Uterus (tissue), 3 donors: ENCODE measurements at regions not wholly inside any gene's neighbourhood (a gene's known extent, or its start where the extent isn't known, plus 50 kb on each side); places are given as distances from the start of the nearest gene placed in this dataset.
A peak's percentile ranks its signal among the peaks of the same experiment; 100 is the strongest.

Experiments
- DNase-seq, 2 donors: peaks; one replicate each; pipeline ENCODE4 v3.0.0-alpha.2; 2019 to 2020
- H3K27ac ChIP-seq, 2 donors: fragments of 200-600 bp; sonication (generic); 1 replicate in 1 of 2; 2 replicates in 1 of 2; pipeline ENCODE4 v1.5.1; 2016 to 2018
- H3K27me3 ChIP-seq, 2 donors: fragments of 200-600 bp; sonication (generic); one replicate each; pipeline ENCODE4 v1.5.1; 2018 to 2019; ENCODE audit warnings: control low read depth in 1 of 2
- H3K36me3 ChIP-seq, 2 donors: fragments of 200-600 bp; sonication (generic); one replicate each; pipeline ENCODE4 v1.5.1; 2019; ENCODE audit warnings: control low read depth in 1 of 2
- H3K4me1 ChIP-seq, 2 donors: fragments of 200-600 bp; sonication (generic); one replicate each; pipeline ENCODE4 v1.5.1; 2018 to 2019; ENCODE audit warnings: control low read depth in 1 of 2
- H3K4me3 ChIP-seq, 2 donors: fragments of 200-600 bp; sonication (generic); 1 replicate in 1 of 2; 2 replicates in 1 of 2; pipeline ENCODE4 v1.5.1; 2018 to 2019; ENCODE audit warnings: mild to moderate bottlenecking in 1 of 2
- H3K9me3 ChIP-seq, 2 donors: fragments of 200-600 bp; sonication (generic); one replicate each; pipeline ENCODE4 v1.5.1; 2019; ENCODE audit warnings: control low read depth in 1 of 2
- CTCF ChIP-seq, 4 experiments: fragments of 200-600 bp in 2 of 4; fragments of 450-650 bp in 2 of 4; sonication (generic) in 2 of 4; IDR thresholded peaks; one replicate each; pipeline ENCODE4 v1.5.1; 2016 to 2019; ENCODE audit warnings: antibody characterized with exemption in 4 of 4, mild to moderate bottlenecking in 2 of 4, moderate library complexity in 1 of 4
- POLR2A ChIP-seq, 2 donors: fragments of 450-650 bp; IDR thresholded peaks; one replicate each; pipeline ENCODE4 v1.6.1; 2016; ENCODE audit warnings: antibody characterized with exemption in 2 of 2, mild to moderate bottlenecking in 1 of 2, moderate library complexity in 1 of 2
- intact Hi-C: fragments of 100-400 bp; cut with DNase I; formaldehyde crosslinking; loops from one replicate; pipeline ENCODE4 v1.15.1; 2023; ENCODE audit warnings: low total_unique reads
- donor health status: DM: yes; HTN: yes; CAD: no.

GRCh38 chr1:244319283-244320132, 132.2 kb downstream of the ADSS2 start:
- Histone ChIP-seq H3K36me3 (no peaks in the 10 kb centered on the region), H3K27me3 (no peaks in the 10 kb centered on the region), H3K4me3 (no peak overlapping the region), H3K27ac (no peak overlapping the region), H3K4me1 (no peaks in the 10 kb centered on the region), H3K9me3 (no peaks in the 10 kb centered on the region)
- no peak for TF ChIP-seq POLR2A (IDR thresholded peaks at IDR 0.05)
- no peak for TF ChIP-seq CTCF (IDR thresholded peaks at IDR 0.05)
- intact Hi-C loops, result no loop called here
- DNase-seq, result no peak

GRCh38 chr1:244322181-244322580, 129.5 kb downstream of the ADSS2 start:
- Histone ChIP-seq H3K4me3 (no peak overlapping the region), H3K4me1 (no peaks in the 10 kb centered on the region), H3K27me3 (no peaks in the 10 kb centered on the region), H3K27ac (peak overlapping the region; percentile 76 to 88), H3K9me3 (no peaks in the 10 kb centered on the region), H3K36me3 (no peaks in the 10 kb centered on the region)
- TF ChIP-seq CTCF (IDR thresholded peaks at IDR 0.05) (no peak), POLR2A (IDR thresholded peaks at IDR 0.05) (no peak)
- intact Hi-C loops, result no loop called here
- DNase-seq, result no peak

- H3K4me3 ChIP-seq, result no peak overlapping the region
- no peaks in the 10 kb centered on the region for H3K36me3 ChIP-seq
- H3K27me3 ChIP-seq, result no peaks in the 10 kb centered on the region
- no peaks in the 10 kb centered on the region for H3K9me3 ChIP-seq
- no peaks in the 10 kb centered on the region for H3K4me1 ChIP-seq
- intact Hi-C loops, result no loop called here
- peak in 1 of 2 donors; percentile 61 for DNase-seq
- peak overlapping the region; percentile 76 to 88 for H3K27ac ChIP-seq
- TF ChIP-seq POLR2A (IDR thresholded peaks at IDR 0.05) (no peak), CTCF (IDR thresholded peaks at IDR 0.05) (peak in 1 of 4 experiments; percentile 7)
Observed at GRCh38 chr1:244322791-244323521, 128.8 kb downstream of the ADSS2 start.

GRCh38 chr1:244324176-244324883, 127.4 kb downstream of the ADSS2 start:
- H3K36me3 ChIP-seq, result no peaks in the 10 kb centered on the region
- H3K9me3 ChIP-seq, result peaks cover 0 to 4% of the 10 kb centered on the region in 2 donors
- H3K27me3 ChIP-seq, result no peaks in the 10 kb centered on the region
- H3K4me1 ChIP-seq, result no peaks in the 10 kb centered on the region
- DNase-seq, result no peak
- H3K27ac ChIP-seq, result peak overlapping the region; percentile 76 to 88
- TF ChIP-seq CTCF (IDR thresholded peaks at IDR 0.05) (no peak), POLR2A (IDR thresholded peaks at IDR 0.05) (no peak)
- no peak overlapping the region for H3K4me3 ChIP-seq
- intact Hi-C loops, result no loop called here
